ENCODE measurements at regions not wholly inside any gene's neighbourhood (a gene's known extent, or its start where the extent isn't known, plus 50 kb on each side); places are given as distances from the start of the nearest gene placed in this dataset.

GRCh38 chr6:110033101-110033500 lies 55.0 kb downstream of the GPR6 start:
- no peak for DNase-seq (ENCODE audit: low spot score)

GRCh38 chr6:110033749-110034666 lies 55.9 kb downstream of the GPR6 start:
- no peak for DNase-seq (ENCODE audit: low spot score)

GRCh38 chr6:110034667-110035036 lies 56.5 kb downstream of the GPR6 start:
- DNase-seq (ENCODE audit: low spot score): no peak

GRCh38 chr6:110035321-110035720 lies 57.2 kb downstream of the GPR6 start:
- no peak for DNase-seq (ENCODE audit: low spot score)

GRCh38 chr6:110036408-110037302 lies 58.5 kb downstream of the GPR6 start:
- DNase-seq (ENCODE audit: low spot score): no peak

- DNase-seq (ENCODE audit: low spot score): no peak
These were observed 59.7 kb downstream of the GPR6 start for GRCh38 chr6:110037726-110038295.

GRCh38 chr6:110039364-110039980 lies 61.4 kb downstream of the GPR6 start:
- DNase-seq (ENCODE audit: low spot score): peak; percentile 85

GRCh38 chr6:110039981-110040383 lies 61.9 kb downstream of the GPR6 start:
- no peak for DNase-seq (ENCODE audit: low spot score)

- DNase-seq (ENCODE audit: low spot score): no peak
These were observed 62.6 kb downstream of the GPR6 start for GRCh38 chr6:110040716-110041115.

GRCh38 chr6:110041126-110041525 lies 63.0 kb downstream of the GPR6 start:
- DNase-seq (ENCODE audit: low spot score): no peak

GRCh38 chr6:110041830-110042229 lies 63.7 kb downstream of the GPR6 start:
- DNase-seq (ENCODE audit: low spot score): no peak

- no peak for DNase-seq (ENCODE audit: low spot score)
These were observed 64.7 kb downstream of the GPR6 start for GRCh38 chr6:110042670-110043296.

GRCh38 chr6:110043366-110043994 lies 65.4 kb downstream of the GPR6 start:
- no peak for DNase-seq (ENCODE audit: low spot score)

GRCh38 chr6:110044096-110044495 lies 66.0 kb downstream of the GPR6 start:
- DNase-seq (ENCODE audit: low spot score): no peak

GRCh38 chr6:110044622-110045021 lies 66.5 kb downstream of the GPR6 start:
- no peak for DNase-seq (ENCODE audit: low spot score)

- no peak for DNase-seq (ENCODE audit: low spot score)
These were observed 70.2 kb downstream of the GPR6 start for GRCh38 chr6:110048221-110048875.

GRCh38 chr6:110049696-110050439 lies 71.8 kb downstream of the GPR6 start:
- no peak for DNase-seq (ENCODE audit: low spot score)

Data from putamen (tissue), 1 donor.